ENCODE measurements at regions not wholly inside any gene's neighbourhood (a gene's known extent, or its start where the extent isn't known, plus 50 kb on each side); places are given as distances from the start of the nearest gene placed in this dataset.

DNA sequence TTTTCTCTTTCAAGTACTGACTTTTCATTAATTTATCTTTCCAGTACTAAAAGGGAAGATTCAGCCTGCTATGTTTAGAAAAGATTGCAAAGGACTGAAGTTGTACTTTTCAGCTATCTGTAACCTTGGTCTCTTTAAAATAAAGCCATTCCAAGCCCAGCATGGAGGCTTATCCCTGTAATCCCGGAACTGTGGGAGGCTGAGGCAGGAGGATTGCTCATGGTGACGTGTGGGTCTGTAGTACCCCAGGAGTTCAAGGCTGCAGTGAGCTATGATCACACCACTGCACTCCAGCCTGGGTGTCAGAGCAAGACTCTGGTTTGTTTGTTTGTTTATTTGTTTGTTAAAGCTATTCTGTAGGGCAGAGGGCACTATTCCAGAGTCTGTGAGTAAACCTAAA, 50.6 kb upstream of the TMEM170B start:
- no peaks in the 10 kb centered on the region for H3K27me3 ChIP-seq
- 98 to 100% methylated on average over 2 of the region's 2 CpGs for WGBS, 2 donors
- no peak for DNase-seq (ENCODE audit: low spot score in 2 of 2)
- peak overlapping the region in 1 of 4 donors; percentile 29 for H3K27ac ChIP-seq
- no peak for TF ChIP-seq POLR2A (IDR thresholded peaks at IDR 0.05)
- no peak for TF ChIP-seq EP300 (IDR thresholded peaks at IDR 0.05)
- TF ChIP-seq, protein P1, sequence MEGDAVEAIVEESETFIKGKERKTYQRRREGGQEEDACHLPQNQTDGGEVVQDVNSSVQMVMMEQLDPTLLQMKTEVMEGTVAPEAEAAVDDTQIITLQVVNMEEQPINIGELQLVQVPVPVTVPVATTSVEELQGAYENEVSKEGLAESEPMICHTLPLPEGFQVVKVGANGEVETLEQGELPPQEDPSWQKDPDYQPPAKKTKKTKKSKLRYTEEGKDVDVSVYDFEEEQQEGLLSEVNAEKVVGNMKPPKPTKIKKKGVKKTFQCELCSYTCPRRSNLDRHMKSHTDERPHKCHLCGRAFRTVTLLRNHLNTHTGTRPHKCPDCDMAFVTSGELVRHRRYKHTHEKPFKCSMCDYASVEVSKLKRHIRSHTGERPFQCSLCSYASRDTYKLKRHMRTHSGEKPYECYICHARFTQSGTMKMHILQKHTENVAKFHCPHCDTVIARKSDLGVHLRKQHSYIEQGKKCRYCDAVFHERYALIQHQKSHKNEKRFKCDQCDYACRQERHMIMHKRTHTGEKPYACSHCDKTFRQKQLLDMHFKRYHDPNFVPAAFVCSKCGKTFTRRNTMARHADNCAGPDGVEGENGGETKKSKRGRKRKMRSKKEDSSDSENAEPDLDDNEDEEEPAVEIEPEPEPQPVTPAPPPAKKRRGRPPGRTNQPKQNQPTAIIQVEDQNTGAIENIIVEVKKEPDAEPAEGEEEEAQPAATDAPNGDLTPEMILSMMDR (IDR thresholded peaks at IDR 0.05), result no peak
- H3K9me3 ChIP-seq, result no peaks in the 10 kb centered on the region
- H3K4me3 ChIP-seq, result no peak overlapping the region
- no peaks in the 10 kb centered on the region for H3K36me3 ChIP-seq
- H3K4me1 ChIP-seq, result peaks cover 0 to 14% (median 2%) of the 10 kb centered on the region in 4 donors

DNA sequence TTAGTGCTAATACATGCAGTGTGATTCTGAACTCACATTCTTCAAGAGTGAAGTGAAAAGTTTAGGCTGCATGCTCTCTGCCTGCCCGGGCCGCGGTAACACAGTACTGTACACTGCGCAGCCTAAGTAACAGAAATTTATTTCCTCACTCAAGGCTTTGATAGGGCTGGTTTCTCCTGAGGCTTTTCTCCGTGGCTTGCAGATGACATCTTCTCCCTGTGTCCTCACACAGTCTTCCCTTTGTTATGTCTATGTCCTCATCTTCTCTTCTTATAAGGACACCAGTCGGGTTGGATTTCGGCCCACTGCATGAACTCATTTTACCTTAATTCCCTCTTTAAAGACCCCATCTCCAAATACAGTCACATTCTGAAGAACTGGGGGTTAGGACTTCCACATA, 51.1 kb upstream of the TMEM170B start:
- Histone ChIP-seq H3K9me3 (no peaks in the 10 kb centered on the region), H3K27ac (peak overlapping the region in 1 of 4 donors; percentile 29), H3K4me1 (peaks cover 0 to 14% (median 2%) of the 10 kb centered on the region in 4 donors), H3K36me3 (no peaks in the 10 kb centered on the region), H3K4me3 (no peak overlapping the region), H3K27me3 (no peaks in the 10 kb centered on the region)
- 69 to 76% methylated on average over 7 of the region's 7 CpGs for WGBS, 2 donors
- TF ChIP-seq, protein P1 (IDR thresholded peaks at IDR 0.05), result no peak
- peak in 1 of 2 donors; percentile 17 for TF ChIP-seq EP300 (IDR thresholded peaks at IDR 0.05)
- peak in 1 of 2 donors; percentile 34 for DNase-seq (ENCODE audit: low spot score in 2 of 2)

DNA sequence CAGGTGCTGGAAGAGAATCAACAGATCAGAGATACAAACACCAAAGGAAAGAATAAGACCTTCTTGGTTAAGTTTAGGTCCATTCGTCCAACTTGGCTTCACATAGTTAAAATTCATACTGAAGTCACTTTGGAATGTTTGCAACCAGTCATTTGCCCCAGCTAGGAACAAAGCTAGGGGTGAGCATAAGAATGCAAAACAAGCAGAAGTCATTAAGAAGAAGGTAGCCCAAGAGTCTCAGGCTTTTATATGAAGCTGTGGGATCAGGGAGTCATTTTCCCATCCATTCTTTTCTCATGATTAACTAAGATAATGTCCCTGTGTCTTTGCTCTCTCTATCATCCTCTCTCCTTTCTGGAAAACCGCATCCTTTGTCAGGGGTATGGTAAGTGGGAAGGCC, 51.5 kb upstream of the TMEM170B start:
- Histone ChIP-seq H3K27ac (no peak overlapping the region), H3K36me3 (no peaks in the 10 kb centered on the region), H3K27me3 (no peaks in the 10 kb centered on the region), H3K9me3 (no peaks in the 10 kb centered on the region), H3K4me3 (no peak overlapping the region), H3K4me1 (peaks cover 0 to 14% (median 2%) of the 10 kb centered on the region in 4 donors)
- 67 to 68% methylated on average over 2 of the region's 2 CpGs for WGBS, 2 donors
- TF ChIP-seq POLR2A (IDR thresholded peaks at IDR 0.05), result no peak
- no peak for TF ChIP-seq EP300 (IDR thresholded peaks at IDR 0.05)
- TF ChIP-seq, protein P1 (IDR thresholded peaks at IDR 0.05), result no peak
- DNase-seq (ENCODE audit: low spot score in 2 of 2), result no peak

DNA sequence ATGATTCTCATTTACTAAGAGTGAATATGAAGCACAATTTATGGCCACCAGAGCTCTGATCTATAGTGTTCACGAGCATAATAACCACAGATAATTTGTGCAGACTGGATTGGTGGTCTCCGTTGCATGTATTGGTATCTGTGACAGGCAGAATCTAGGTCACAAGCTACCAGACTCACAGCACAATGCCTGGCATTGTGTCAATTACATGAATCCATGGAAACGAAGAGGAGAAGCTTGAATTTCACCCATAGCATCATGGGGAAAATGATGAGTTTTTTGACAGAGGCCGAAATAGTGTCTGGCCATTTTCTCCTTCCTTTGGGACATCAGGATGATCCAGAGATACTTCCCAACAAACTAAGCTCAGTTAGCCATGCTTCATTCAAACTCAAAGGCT, 52.3 kb upstream of the TMEM170B start:
- no peaks in the 10 kb centered on the region for H3K27me3 ChIP-seq
- H3K9me3 ChIP-seq, result no peaks in the 10 kb centered on the region
- H3K4me3 ChIP-seq, result no peak overlapping the region
- no peak overlapping the region for H3K27ac ChIP-seq
- peaks cover 0 to 14% (median 2%) of the 10 kb centered on the region in 4 donors for H3K4me1 ChIP-seq
- WGBS, 2 donors, result 51 to 60% methylated on average over 4 of the region's 4 CpGs
- TF ChIP-seq, protein P1 (IDR thresholded peaks at IDR 0.05), result no peak
- TF ChIP-seq POLR2A (IDR thresholded peaks at IDR 0.05), result no peak
- no peak for TF ChIP-seq EP300 (IDR thresholded peaks at IDR 0.05)
- no peak for DNase-seq (ENCODE audit: low spot score in 2 of 2)
- no peaks in the 10 kb centered on the region for H3K36me3 ChIP-seq

DNA sequence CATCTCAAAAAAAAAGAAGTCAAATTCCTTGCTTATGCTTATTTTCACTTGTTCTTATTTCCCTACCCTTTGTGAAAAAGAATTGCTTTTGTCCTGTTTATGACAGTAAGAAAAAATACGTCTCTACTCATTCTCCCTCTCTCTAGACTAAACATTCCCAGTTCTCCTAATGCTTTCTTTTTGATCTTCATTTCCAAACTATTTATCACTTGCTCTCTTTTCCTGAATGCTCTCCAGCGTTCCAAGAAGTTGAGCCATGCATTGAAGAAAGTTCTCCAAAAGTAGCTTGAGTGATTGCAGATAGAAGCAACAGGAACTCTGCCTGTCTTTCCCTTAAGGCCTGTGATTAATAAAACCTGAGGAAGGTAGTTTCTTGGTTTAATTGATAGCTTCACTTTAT, 53.1 kb upstream of the TMEM170B start:
- 75% methylated on average over 2 of the region's 2 CpGs for WGBS, 2 donors
- peaks cover 0 to 14% (median 2%) of the 10 kb centered on the region in 4 donors for H3K4me1 ChIP-seq

More for the DNA sequence above, 53.1 kb upstream of the TMEM170B start:
- H3K27me3 ChIP-seq, result no peaks in the 10 kb centered on the region
- DNase-seq (ENCODE audit: low spot score in 2 of 2), result no peak
- H3K4me3 ChIP-seq, result no peak overlapping the region
- no peak overlapping the region for H3K27ac ChIP-seq
- no peaks in the 10 kb centered on the region for H3K9me3 ChIP-seq
- TF ChIP-seq EP300 (IDR thresholded peaks at IDR 0.05) (no peak), POLR2A (IDR thresholded peaks at IDR 0.05) (no peak)
- TF ChIP-seq, protein P1 (IDR thresholded peaks at IDR 0.05), result no peak
- H3K36me3 ChIP-seq, result no peaks in the 10 kb centered on the region
